GM18867 (cell line): ENCODE measurements at regions not wholly inside any gene's neighbourhood (a gene's known extent, or its start where the extent isn't known, plus 50 kb on each side); places are given as distances from the start of the nearest gene placed in this dataset.
"Not testable (repeated sequence)": the region's sequence is repeated elsewhere in the genome, so short reads cannot be mapped to it uniquely, and the experiment has no call there.

ENCODE experiments used
- ATAC-seq: cut with Tn5 transposase; IDR thresholded peaks from one replicate; pipeline ENCODE4 v1.9.1; 2021; ENCODE audit warnings: mild to moderate bottlenecking, moderate library complexity; ENCODE audit not compliant: unreplicated experiment

- ATAC-seq: no peak
These were observed 324.0 kb downstream of the TBL1XR1 start for GRCh38 chr3:176873261-176873660.

- ATAC-seq: peak; percentile 98
These were observed 324.5 kb downstream of the TBL1XR1 start for GRCh38 chr3:176872771-176873209.

GRCh38 chr3:176870451-176870850, 326.8 kb downstream of the TBL1XR1 start:
- no peak for ATAC-seq

GRCh38 chr3:176867681-176868663, 329.3 kb downstream of the TBL1XR1 start:
- no peak for ATAC-seq

- ATAC-seq: no peak
These were observed 336.1 kb downstream of the TBL1XR1 start for GRCh38 chr3:176861137-176861536.

GRCh38 chr3:176856721-176857120, 340.6 kb downstream of the TBL1XR1 start:
- no peak for ATAC-seq

GRCh38 chr3:176855901-176856486, 341.3 kb downstream of the TBL1XR1 start:
- ATAC-seq: no peak

- ATAC-seq: no peak
These were observed 342.1 kb downstream of the TBL1XR1 start for GRCh38 chr3:176855213-176855612.

GRCh38 chr3:176850498-176850897, 346.8 kb downstream of the TBL1XR1 start:
- ATAC-seq: no peak

- ATAC-seq: no peak
These were observed 348.7 kb downstream of the TBL1XR1 start for GRCh38 chr3:176848431-176849214.

GRCh38 chr3:176842914-176843313, 354.4 kb downstream of the TBL1XR1 start:
- ATAC-seq: no peak

GRCh38 chr3:176840641-176841286, 356.5 kb downstream of the TBL1XR1 start:
- no peak for ATAC-seq

- ATAC-seq: no peak
These were observed 357.4 kb downstream of the TBL1XR1 start for GRCh38 chr3:176839901-176840300.

GRCh38 chr3:176839466-176839865, 357.8 kb downstream of the TBL1XR1 start:
- no peak for ATAC-seq

GRCh38 chr3:176827244-176827643, 370.0 kb downstream of the TBL1XR1 start:
- not testable (repeated sequence) for ATAC-seq

GRCh38 chr3:176824811-176825210, 372.5 kb downstream of the TBL1XR1 start:
- no peak for ATAC-seq

- no peak for ATAC-seq
These were observed 376.5 kb downstream of the TBL1XR1 start for GRCh38 chr3:176820764-176821163.

GRCh38 chr3:176816937-176817336, 380.3 kb downstream of the TBL1XR1 start:
- no peak for ATAC-seq

- ATAC-seq: peak; percentile 96
These were observed 383.0 kb downstream of the TBL1XR1 start for GRCh38 chr3:176814285-176814684.

- no peak for ATAC-seq
These were observed 389.3 kb downstream of the TBL1XR1 start for GRCh38 chr3:176807938-176808337.

GRCh38 chr3:176799675-176800074, 397.6 kb downstream of the TBL1XR1 start:
- no peak for ATAC-seq
